ENCODE measurements at regions not wholly inside any gene's neighbourhood (a gene's known extent, or its start where the extent isn't known, plus 50 kb on each side); places are given as distances from the start of the nearest gene placed in this dataset.
"Not testable (repeated sequence)": the region's sequence is repeated elsewhere in the genome, so short reads cannot be mapped to it uniquely, and the experiment has no call there.

- DNase-seq (no peak), ATAC-seq (no peak)
- H3K27me3 ChIP-seq = no peaks in the 10 kb centered on the region
- intact Hi-C loops (cut with DNase I; ENCODE audit: low total_unique reads) = no loop called here
- no peaks in the 10 kb centered on the region for H3K9me3 ChIP-seq
- no peak overlapping the region for H3K27ac ChIP-seq
- no peak for TF ChIP-seq POLR2A (IDR thresholded peaks at IDR 0.05)
- no peak for TF ChIP-seq CTCF (IDR thresholded peaks at IDR 0.05 in 4 of 5, conservative IDR thresholded peaks at IDR 0.05 in 1 of 5)
- no peaks in the 10 kb centered on the region for H3K36me3 ChIP-seq
- H3K4me3 ChIP-seq = no peak overlapping the region
- no peaks in the 10 kb centered on the region for H3K4me1 ChIP-seq
- in situ Hi-C loops (cut with MboI; ENCODE audit: low sequenced_read_pairs in 4 of 4) = no loop called here
Measured at GRCh38 chr3:66648975-66649374, 148.2 kb upstream of the LRIG1 start.

- ATAC-seq; H3K27ac ChIP-seq; H3K36me3 ChIP-seq; DNase-seq; in situ Hi-C loops (cut with MboI; ENCODE audit: low sequenced_read_pairs in 4 of 4); H3K4me3 ChIP-seq; H3K27me3 ChIP-seq; H3K9me3 ChIP-seq; intact Hi-C loops (cut with DNase I; ENCODE audit: low total_unique reads); H3K4me1 ChIP-seq: not testable (repeated sequence)
Measured at GRCh38 chr3:66651520-66651919, 150.7 kb upstream of the LRIG1 start.

GRCh38 chr3:66652100-66652499 is 151.3 kb upstream of the LRIG1 start:
- H3K27me3 ChIP-seq; H3K27ac ChIP-seq; DNase-seq; H3K9me3 ChIP-seq; H3K36me3 ChIP-seq; intact Hi-C loops (cut with DNase I; ENCODE audit: low total_unique reads); H3K4me3 ChIP-seq; in situ Hi-C loops (cut with MboI; ENCODE audit: low sequenced_read_pairs in 4 of 4); ATAC-seq; H3K4me1 ChIP-seq: not testable (repeated sequence)

- Histone ChIP-seq H3K9me3 (no peaks in the 10 kb centered on the region), H3K4me3 (no peak overlapping the region), H3K4me1 (peaks cover 0 to 8% of the 10 kb centered on the region in 2 donors), H3K27ac (no peak overlapping the region), H3K27me3 (no peaks in the 10 kb centered on the region), H3K36me3 (no peaks in the 10 kb centered on the region)
- no peak for ATAC-seq
- in situ Hi-C loops (cut with MboI; ENCODE audit: low sequenced_read_pairs in 4 of 4) = no loop called here
- no peak for TF ChIP-seq CTCF (IDR thresholded peaks at IDR 0.05 in 4 of 5, conservative IDR thresholded peaks at IDR 0.05 in 1 of 5)
- no peak for TF ChIP-seq POLR2A (IDR thresholded peaks at IDR 0.05)
- intact Hi-C loops (cut with DNase I; ENCODE audit: low total_unique reads) = no loop called here
- no peak for DNase-seq
Measured at GRCh38 chr3:66655044-66655443, 154.2 kb upstream of the LRIG1 start.

GRCh38 chr3:66655671-66656070 is 154.8 kb upstream of the LRIG1 start:
- in situ Hi-C loops (cut with MboI; ENCODE audit: low sequenced_read_pairs in 4 of 4) (no loop called here), intact Hi-C loops (cut with DNase I; ENCODE audit: low total_unique reads) (no loop called here)
- ATAC-seq (peak in 1 of 2 donors; percentile 26), DNase-seq (no peak)
- H3K9me3 ChIP-seq = no peaks in the 10 kb centered on the region
- TF ChIP-seq CTCF (IDR thresholded peaks at IDR 0.05 in 4 of 5, conservative IDR thresholded peaks at IDR 0.05 in 1 of 5) = no peak
- no peak for TF ChIP-seq POLR2A (IDR thresholded peaks at IDR 0.05)
- no peak overlapping the region for H3K27ac ChIP-seq
- peaks cover 0 to 8% of the 10 kb centered on the region in 2 donors for H3K4me1 ChIP-seq
- H3K27me3 ChIP-seq = no peaks in the 10 kb centered on the region
- no peaks in the 10 kb centered on the region for H3K36me3 ChIP-seq
- H3K4me3 ChIP-seq = no peak overlapping the region

- intact Hi-C loops (cut with DNase I; ENCODE audit: low total_unique reads) (no loop called here), in situ Hi-C loops (cut with MboI; ENCODE audit: low sequenced_read_pairs in 4 of 4) (no loop called here)
- ATAC-seq = peak in 1 of 2 donors; percentile 12
- no peaks in the 10 kb centered on the region for H3K36me3 ChIP-seq
- no peak overlapping the region for H3K4me3 ChIP-seq
- TF ChIP-seq CTCF (IDR thresholded peaks at IDR 0.05 in 4 of 5, conservative IDR thresholded peaks at IDR 0.05 in 1 of 5) (no peak), POLR2A (IDR thresholded peaks at IDR 0.05) (no peak)
- no peaks in the 10 kb centered on the region for H3K27me3 ChIP-seq
- H3K4me1 ChIP-seq = peaks cover 0 to 8% of the 10 kb centered on the region in 2 donors
- no peak overlapping the region for H3K27ac ChIP-seq
- H3K9me3 ChIP-seq = no peaks in the 10 kb centered on the region
- no peak for DNase-seq
Measured at GRCh38 chr3:66656609-66657008, 155.8 kb upstream of the LRIG1 start.

Measured in gastrocnemius medialis (tissue), 4 donors.